AG09309 (cell line): ENCODE measurements at regions not wholly inside any gene's neighbourhood (a gene's known extent, or its start where the extent isn't known, plus 50 kb on each side); places are given as distances from the start of the nearest gene placed in this dataset.

Source experiments
- DNase-seq: peaks from one replicate; pipeline ENCODE4 v3.0.0-alpha.2; 2010; ENCODE audit warnings: low read depth
- H3K4me3 ChIP-seq: 2 replicates; pipeline ENCODE4 v1.5.1; 2011; ENCODE audit warnings: mild to moderate bottlenecking, low read depth, low read length, moderate library complexity; ENCODE audit not compliant: control insufficient read depth
- CTCF ChIP-seq: IDR thresholded peaks from 2 replicates; pipeline ENCODE4 v1.5.1; 2011; ENCODE audit warnings: mild to moderate bottlenecking, low read depth, low read length, inconsistent platforms; ENCODE audit not compliant: insufficient read depth, control insufficient read depth; ENCODE audit errors: missing control alignments

- H3K4me3 ChIP-seq, result no peak overlapping the region
- no peak for TF ChIP-seq CTCF
- no peak for DNase-seq
Measured at GRCh38 chr5:85479849-85480248, 1095.2 kb upstream of the EDIL3 start.

- TF ChIP-seq CTCF, result no peak
- no peak for DNase-seq
- no peak overlapping the region for H3K4me3 ChIP-seq
Measured at GRCh38 chr5:85484982-85485574, 1100.4 kb upstream of the EDIL3 start.

GRCh38 chr5:85488295-85488694 lies 1103.6 kb upstream of the EDIL3 start:
- no peak for DNase-seq
- TF ChIP-seq CTCF, result no peak
- no peak overlapping the region for H3K4me3 ChIP-seq

- TF ChIP-seq CTCF, result no peak
- no peak for DNase-seq
Measured at GRCh38 chr5:85500869-85501268, 1116.2 kb upstream of the EDIL3 start.

GRCh38 chr5:85512896-85513295 lies 1104.8 kb upstream of the COX7C start:
- no peak overlapping the region for H3K4me3 ChIP-seq
- no peak for DNase-seq
- no peak for TF ChIP-seq CTCF

More at GRCh38 chr5:85500869-85501268, 1116.2 kb upstream of the EDIL3 start:
- no peak overlapping the region for H3K4me3 ChIP-seq

- H3K4me3 ChIP-seq, result no peak overlapping the region
- no peak for TF ChIP-seq CTCF
- DNase-seq, result no peak
Measured at GRCh38 chr5:85515588-85515987, 1102.2 kb upstream of the COX7C start.

- TF ChIP-seq CTCF, result no peak
- no peak for DNase-seq
Measured at GRCh38 chr5:85517386-85517785, 1100.4 kb upstream of the COX7C start.

More at GRCh38 chr5:85517386-85517785, 1100.4 kb upstream of the COX7C start:
- H3K4me3 ChIP-seq, result no peak overlapping the region
